HL-60 (cell line): ENCODE measurements at regions not wholly inside any gene's neighbourhood (a gene's known extent, or its start where the extent isn't known, plus 50 kb on each side); places are given as distances from the start of the nearest gene placed in this dataset.

ENCODE experiments used
- DNase-seq, 2 experiments: peaks; one replicate each; pipeline ENCODE4 v3.0.0-alpha.2; 2010 to 2020; ENCODE audit warnings: low read depth in 1 of 2, low spot score in 1 of 2
- H3K27ac ChIP-seq: fragments of 250-450 bp; sonication (Bioruptor Pico); replicated peaks from 2 replicates; pipeline ENCODE4 v1.5.1; 2020; ENCODE audit warnings: mild to moderate bottlenecking, moderate library complexity
- H3K27me3 ChIP-seq: fragments of 250-450 bp; sonication (Bioruptor Pico); 2 replicates; pipeline ENCODE4 v1.5.1; 2021; ENCODE audit warnings: mild to moderate bottlenecking, moderate library complexity; ENCODE audit not compliant: insufficient read depth, poor library complexity, severe bottlenecking
- H3K4me3 ChIP-seq: replicated peaks from 2 replicates; pipeline ENCODE4 v1.5.1; 2011; ENCODE audit warnings: mild to moderate bottlenecking, control low read depth, low read length; ENCODE audit not compliant: insufficient read depth
- CTCF ChIP-seq: IDR thresholded peaks from one replicate; pipeline ENCODE4 v1.5.1; 2011; ENCODE audit warnings: low read length, control low read depth, inconsistent platforms; ENCODE audit not compliant: insufficient read depth
- GABPA ChIP-seq: IDR thresholded peaks from 2 replicates; pipeline ENCODE4 v1.6.1; 2012; ENCODE audit warnings: low read depth
- POLR2AphosphoS5 ChIP-seq: IDR thresholded peaks from 2 replicates; pipeline ENCODE4 v1.6.1; 2012; ENCODE audit warnings: low read depth
- REST ChIP-seq: IDR thresholded peaks from 2 replicates; pipeline ENCODE4 v1.6.1; 2012; ENCODE audit warnings: low read depth; ENCODE audit not compliant: insufficient replicate concordance
- SPI1 ChIP-seq: IDR thresholded peaks from 2 replicates; pipeline ENCODE4 v1.6.1; 2012; ENCODE audit warnings: low read depth, mild to moderate bottlenecking, borderline replicate concordance

GRCh38 chr9:120210274-120210673 is 369.7 kb downstream of the CDK5RAP2 start:
- DNase-seq, result no peak
- H3K27me3 ChIP-seq, result no peaks in the 10 kb centered on the region
- H3K4me3 ChIP-seq, result no peak overlapping the region
- TF ChIP-seq GABPA (no peak), REST (no peak), SPI1 (no peak), CTCF (no peak), POLR2AphosphoS5 (no peak)
- H3K27ac ChIP-seq, result no peak overlapping the region

GRCh38 chr9:120202856-120203654 is 376.9 kb downstream of the CDK5RAP2 start:
- TF ChIP-seq POLR2AphosphoS5, result no peak
- TF ChIP-seq SPI1, result no peak
- no peak for TF ChIP-seq GABPA
- TF ChIP-seq CTCF, result no peak
- no peak for TF ChIP-seq REST
- DNase-seq, result no peak

GRCh38 chr9:120198027-120198426 is 381.9 kb downstream of the CDK5RAP2 start:
- DNase-seq, result no peak
- TF ChIP-seq CTCF (no peak), SPI1 (no peak), REST (no peak), POLR2AphosphoS5 (no peak), GABPA (no peak)
- no peaks in the 10 kb centered on the region for H3K27me3 ChIP-seq
- H3K4me3 ChIP-seq, result no peak overlapping the region
- no peak overlapping the region for H3K27ac ChIP-seq

More at GRCh38 chr9:120202856-120203654, 376.9 kb downstream of the CDK5RAP2 start:
- H3K27me3 ChIP-seq, result no peaks in the 10 kb centered on the region
- no peak overlapping the region for H3K27ac ChIP-seq
- H3K4me3 ChIP-seq, result no peak overlapping the region
